ENCODE measurements at regions not wholly inside any gene's neighbourhood (a gene's known extent, or its start where the extent isn't known, plus 50 kb on each side); places are given as distances from the start of the nearest gene placed in this dataset.

DNA sequence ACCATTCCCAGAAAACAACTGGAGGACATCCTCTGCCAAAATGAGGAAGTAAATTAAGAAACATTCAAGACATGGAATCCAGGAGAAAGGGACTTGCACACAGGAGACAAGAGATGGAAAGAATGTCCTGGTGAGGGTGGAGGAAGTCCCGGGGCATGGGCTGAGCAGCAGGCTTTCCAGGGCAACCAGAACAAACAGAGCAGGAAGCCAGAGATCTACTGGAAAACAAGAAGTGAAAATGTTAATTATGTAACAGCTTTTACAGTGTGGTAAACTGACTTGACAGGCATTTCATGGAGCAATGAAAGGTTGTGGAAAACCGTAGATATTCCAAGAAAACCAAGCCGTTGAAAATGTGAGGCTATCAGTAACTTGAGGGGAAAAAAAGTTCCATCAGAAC, 55.2 kb upstream of the ZNF746 start:
- no peak for DNase-seq (ENCODE audit: low read depth)
- H3K4me3 ChIP-seq (replicated peaks; ENCODE audit: low read depth, low read length), result no peak overlapping the region
- TF ChIP-seq, protein P1, sequence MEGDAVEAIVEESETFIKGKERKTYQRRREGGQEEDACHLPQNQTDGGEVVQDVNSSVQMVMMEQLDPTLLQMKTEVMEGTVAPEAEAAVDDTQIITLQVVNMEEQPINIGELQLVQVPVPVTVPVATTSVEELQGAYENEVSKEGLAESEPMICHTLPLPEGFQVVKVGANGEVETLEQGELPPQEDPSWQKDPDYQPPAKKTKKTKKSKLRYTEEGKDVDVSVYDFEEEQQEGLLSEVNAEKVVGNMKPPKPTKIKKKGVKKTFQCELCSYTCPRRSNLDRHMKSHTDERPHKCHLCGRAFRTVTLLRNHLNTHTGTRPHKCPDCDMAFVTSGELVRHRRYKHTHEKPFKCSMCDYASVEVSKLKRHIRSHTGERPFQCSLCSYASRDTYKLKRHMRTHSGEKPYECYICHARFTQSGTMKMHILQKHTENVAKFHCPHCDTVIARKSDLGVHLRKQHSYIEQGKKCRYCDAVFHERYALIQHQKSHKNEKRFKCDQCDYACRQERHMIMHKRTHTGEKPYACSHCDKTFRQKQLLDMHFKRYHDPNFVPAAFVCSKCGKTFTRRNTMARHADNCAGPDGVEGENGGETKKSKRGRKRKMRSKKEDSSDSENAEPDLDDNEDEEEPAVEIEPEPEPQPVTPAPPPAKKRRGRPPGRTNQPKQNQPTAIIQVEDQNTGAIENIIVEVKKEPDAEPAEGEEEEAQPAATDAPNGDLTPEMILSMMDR (IDR thresholded peaks at IDR 0.05; ENCODE audit: low read length, missing control alignments), result no peak

Data from fibroblast of pulmonary artery (primary cell).